IMR-90 (cell line): ENCODE measurements at regions not wholly inside any gene's neighbourhood (a gene's known extent, or its start where the extent isn't known, plus 50 kb on each side); places are given as distances from the start of the nearest gene placed in this dataset.

Experiments used
- BHLHE40 ChIP-seq: fragments of 150-350 bp; IDR thresholded peaks from 2 replicates; pipeline ENCODE4 v1.6.1; 2016; ENCODE audit warnings: mild to moderate bottlenecking, low read depth, low read length
- CEBPB ChIP-seq: IDR thresholded peaks from 2 replicates; pipeline ENCODE4 v1.6.1; 2012; ENCODE audit warnings: low read depth, low read length, improper control_type of control experiment
- CHD1 ChIP-seq: IDR thresholded peaks from 2 replicates; pipeline ENCODE4 v1.6.1; 2012; ENCODE audit warnings: low read depth, low read length, improper control_type of control experiment
- MAZ ChIP-seq: IDR thresholded peaks from 2 replicates; pipeline ENCODE4 v1.6.1; 2012; ENCODE audit warnings: low read depth, mild to moderate bottlenecking, low read length, improper control_type of control experiment, moderate library complexity, borderline replicate concordance
- NFE2L2 ChIP-seq: fragments of 150-350 bp; IDR thresholded peaks from 2 replicates; pipeline ENCODE4 v1.6.1; 2016; ENCODE audit warnings: low read depth, mild to moderate bottlenecking, low read length
- POLR2A ChIP-seq: IDR thresholded peaks from 2 replicates; pipeline ENCODE4 v1.6.1; 2012; ENCODE audit warnings: mild to moderate bottlenecking, low read depth, low read length
- RAD21 ChIP-seq: IDR thresholded peaks from 2 replicates; pipeline ENCODE4 v1.6.1; 2012; ENCODE audit warnings: low read length, improper control_type of control experiment
- RCOR1 ChIP-seq: IDR thresholded peaks from 2 replicates; pipeline ENCODE4 v1.6.1; 2012; ENCODE audit warnings: mild to moderate bottlenecking, low read length, improper control_type of control experiment; ENCODE audit not compliant: insufficient replicate concordance
- RFX5 ChIP-seq: IDR thresholded peaks from 2 replicates; pipeline ENCODE4 v1.8.0; 2012; ENCODE audit warnings: low read depth, mild to moderate bottlenecking, low read length, moderate library complexity
- SMC3 ChIP-seq: fragments of 150-350 bp; IDR thresholded peaks from 2 replicates; pipeline ENCODE4 v1.6.1; 2016; ENCODE audit warnings: low read depth, mild to moderate bottlenecking, antibody characterized with exemption, low read length, moderate library complexity
- TF ChIP-seq, protein P1 (sequence below): conservative IDR thresholded peaks from 2 replicates; pipeline ENCODE4 v1.5.1; 2012; ENCODE audit warnings: mild to moderate bottlenecking, low read depth, low read length, improper control_type of control experiment
- TF ChIP-seq, protein P2 (sequence below): fragments of 150-350 bp; IDR thresholded peaks from 2 replicates; pipeline ENCODE4 v1.6.1; 2017; ENCODE audit warnings: mild to moderate bottlenecking, antibody characterized with exemption, low read length, low read depth

DNA sequence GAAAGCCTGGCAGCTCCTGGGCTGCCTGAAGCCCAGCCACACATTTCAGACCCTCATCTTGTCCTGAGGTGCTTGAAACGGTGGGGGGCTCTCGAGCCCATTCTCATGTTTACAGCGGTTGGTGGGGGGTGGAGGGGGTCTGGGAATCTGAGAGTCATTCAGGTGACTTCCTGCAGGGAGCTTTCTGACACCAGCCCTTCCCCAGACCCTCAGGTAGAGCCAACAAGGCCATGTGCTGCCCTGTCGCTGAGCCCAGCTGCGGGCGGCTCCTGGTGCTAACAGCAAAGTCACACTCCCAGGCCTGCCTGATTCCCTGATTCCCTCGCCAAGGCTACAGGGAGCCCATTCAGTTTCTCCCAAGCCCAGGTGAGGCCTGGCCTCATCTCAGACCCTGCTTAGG, 324.9 kb upstream of the MEX3C start:
- TF ChIP-seq, protein P1, sequence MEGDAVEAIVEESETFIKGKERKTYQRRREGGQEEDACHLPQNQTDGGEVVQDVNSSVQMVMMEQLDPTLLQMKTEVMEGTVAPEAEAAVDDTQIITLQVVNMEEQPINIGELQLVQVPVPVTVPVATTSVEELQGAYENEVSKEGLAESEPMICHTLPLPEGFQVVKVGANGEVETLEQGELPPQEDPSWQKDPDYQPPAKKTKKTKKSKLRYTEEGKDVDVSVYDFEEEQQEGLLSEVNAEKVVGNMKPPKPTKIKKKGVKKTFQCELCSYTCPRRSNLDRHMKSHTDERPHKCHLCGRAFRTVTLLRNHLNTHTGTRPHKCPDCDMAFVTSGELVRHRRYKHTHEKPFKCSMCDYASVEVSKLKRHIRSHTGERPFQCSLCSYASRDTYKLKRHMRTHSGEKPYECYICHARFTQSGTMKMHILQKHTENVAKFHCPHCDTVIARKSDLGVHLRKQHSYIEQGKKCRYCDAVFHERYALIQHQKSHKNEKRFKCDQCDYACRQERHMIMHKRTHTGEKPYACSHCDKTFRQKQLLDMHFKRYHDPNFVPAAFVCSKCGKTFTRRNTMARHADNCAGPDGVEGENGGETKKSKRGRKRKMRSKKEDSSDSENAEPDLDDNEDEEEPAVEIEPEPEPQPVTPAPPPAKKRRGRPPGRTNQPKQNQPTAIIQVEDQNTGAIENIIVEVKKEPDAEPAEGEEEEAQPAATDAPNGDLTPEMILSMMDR = no peak
- TF ChIP-seq BHLHE40 (no peak), POLR2A (no peak), SMC3 (no peak), RFX5 (no peak), RCOR1 (no peak), NFE2L2 (no peak), CHD1 (no peak), CEBPB (no peak), RAD21 (no peak), MAZ (no peak)
- TF ChIP-seq, protein P2, sequence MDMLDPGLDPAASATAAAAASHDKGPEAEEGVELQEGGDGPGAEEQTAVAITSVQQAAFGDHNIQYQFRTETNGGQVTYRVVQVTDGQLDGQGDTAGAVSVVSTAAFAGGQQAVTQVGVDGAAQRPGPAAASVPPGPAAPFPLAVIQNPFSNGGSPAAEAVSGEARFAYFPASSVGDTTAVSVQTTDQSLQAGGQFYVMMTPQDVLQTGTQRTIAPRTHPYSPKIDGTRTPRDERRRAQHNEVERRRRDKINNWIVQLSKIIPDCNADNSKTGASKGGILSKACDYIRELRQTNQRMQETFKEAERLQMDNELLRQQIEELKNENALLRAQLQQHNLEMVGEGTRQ = no peak
